SK-N-SH (cell line): ENCODE measurements at regions not wholly inside any gene's neighbourhood (a gene's known extent, or its start where the extent isn't known, plus 50 kb on each side); places are given as distances from the start of the nearest gene placed in this dataset.

ENCODE experiments used
- CTCF ChIA-PET: fragments of 300-600, 350-600 bp; formaldehyde crosslinking; extraction: SDS; loops from one replicate; lab custom pipeline; 2021; lab: Yijun Ruan, JAX
- POLR2A ChIA-PET: fragments of 350-600 bp; sonication (Branson Sonifier 250); formaldehyde crosslinking; extraction: SDS; loops from one replicate; lab custom pipeline; 2020; ENCODE audit warnings: antibody characterized with exemption, inconsistent platforms; lab: Yijun Ruan, JAX
- DNase-seq: peaks from one replicate; pipeline ENCODE4 v3.0.0; 2012
- H2AFZ ChIP-seq: fragments of 200-600 bp; sonication (generic); 2 replicates; pipeline ENCODE4 v1.8.1; 2016; ENCODE audit warnings: antibody characterized with exemption, mild to moderate bottlenecking, low read depth
- H3F3A ChIP-seq: fragments of 200-600 bp; sonication (generic); replicated peaks from 2 replicates; pipeline ENCODE3; 2016; ENCODE audit warnings: antibody characterized with exemption, mild to moderate bottlenecking; ENCODE audit not compliant: insufficient read depth
- H3K27ac ChIP-seq, 2 experiments: fragments of 200-500 bp in 1 of 2; fragments of 200-600 bp in 1 of 2; sonication (Bioruptor generic) in 1 of 2; sonication (generic), shearing (Covaris generic) in 1 of 2; 2 replicates each; pipeline versions ENCODE4 v1.5.1 to v1.6.1; 2014 to 2016; ENCODE audit warnings: low read depth in 2 of 2, inconsistent platforms in 1 of 2, low read length in 1 of 2, mild to moderate bottlenecking in 1 of 2, mixed read lengths in 1 of 2
- H3K27me3 ChIP-seq: fragments of 200-600 bp; sonication (generic), shearing (Covaris generic); 2 replicates; pipeline ENCODE4 v1.6.1; 2016; ENCODE audit warnings: mixed run types; ENCODE audit not compliant: insufficient read depth
- H3K36me3 ChIP-seq, 2 experiments: fragments of 200-500 bp in 1 of 2; fragments of 200-600 bp in 1 of 2; sonication (Bioruptor generic) in 1 of 2; sonication (generic) in 1 of 2; replicated peaks in 1 of 2; 2 replicates each; pipeline versions ENCODE3 to v1.5.1; 2014 to 2016; ENCODE audit warnings: low read length in 1 of 2, mild to moderate bottlenecking in 1 of 2; ENCODE audit not compliant: insufficient read depth in 2 of 2, control insufficient read depth in 1 of 2
- H3K4me1 ChIP-seq, 2 experiments: fragments of 200-500 bp in 1 of 2; fragments of 200-600 bp in 1 of 2; sonication (Bioruptor generic) in 1 of 2; sonication (generic), shearing (Covaris generic) in 1 of 2; 2 replicates each; pipeline versions ENCODE4 v1.5.1 to v1.6.1; 2014 to 2016; ENCODE audit warnings: low read depth in 1 of 2, low read length in 1 of 2, mixed run types in 1 of 2; ENCODE audit not compliant: insufficient read depth in 2 of 2, control insufficient read depth in 1 of 2
- H3K4me2 ChIP-seq: fragments of 200-600 bp; sonication (generic), shearing (Covaris generic); 2 replicates; pipeline ENCODE4 v1.6.1; 2017; ENCODE audit warnings: mixed run types
- H3K4me3 ChIP-seq, 2 experiments: fragments of 200-500 bp in 1 of 2; fragments of 200-600 bp in 1 of 2; sonication (Bioruptor generic) in 1 of 2; sonication (generic), shearing (Covaris generic) in 1 of 2; 2 replicates each; pipeline versions ENCODE4 v1.5.1 to v1.8.1; 2014 to 2016; ENCODE audit warnings: low read depth in 2 of 2, inconsistent platforms in 1 of 2, low read length in 1 of 2, mild to moderate bottlenecking in 1 of 2, mixed read lengths in 1 of 2, moderate library complexity in 1 of 2
- H3K79me2 ChIP-seq: fragments of 200-600 bp; sonication (generic); 2 replicates; pipeline ENCODE4 v1.8.1; 2017; ENCODE audit warnings: mild to moderate bottlenecking; ENCODE audit not compliant: insufficient read depth
- H3K9ac ChIP-seq: fragments of 200-600 bp; sonication (generic); 2 replicates; pipeline ENCODE4 v1.6.1; 2017; ENCODE audit warnings: mixed run types
- H3K9me2 ChIP-seq: fragments of 200-600 bp; sonication (generic); 2 replicates; pipeline ENCODE4 v1.6.1; 2017; ENCODE audit warnings: mixed run types
- H3K9me3 ChIP-seq: fragments of 200-600 bp; sonication (generic); 2 replicates; pipeline ENCODE4 v1.6.1; 2017; ENCODE audit warnings: mixed run types, mild to moderate bottlenecking, moderate library complexity
- H4K20me1 ChIP-seq: fragments of 200-600 bp; sonication (generic); 2 replicates; pipeline ENCODE4 v1.6.1; 2017; ENCODE audit warnings: mild to moderate bottlenecking, mixed run types; ENCODE audit not compliant: insufficient read depth
- CHD2 ChIP-seq: fragments of 150-350 bp; IDR thresholded peaks from 2 replicates; pipeline ENCODE4 v1.6.1; 2018; ENCODE audit warnings: low read length; ENCODE audit not compliant: partially characterized antibody
- ELF1 ChIP-seq: IDR thresholded peaks from 2 replicates; pipeline ENCODE4 v1.4.0; 2012
- FOSL2 ChIP-seq: IDR thresholded peaks from 2 replicates; pipeline ENCODE4 v1.4.0; 2012; ENCODE audit warnings: low read depth, mild to moderate bottlenecking, moderate library complexity, borderline replicate concordance
- FOXJ3 ChIP-seq: sonication (generic); formaldehyde crosslinking; IDR thresholded peaks from 2 replicates; pipeline ENCODE4 v1.5.1; 2020; ENCODE audit warnings: mild to moderate bottlenecking, missing genetic modification reagents
- FOXM1 ChIP-seq: IDR thresholded peaks from 2 replicates; pipeline ENCODE4 v1.4.0; 2012; ENCODE audit warnings: low read depth, mild to moderate bottlenecking
- JUND ChIP-seq: IDR thresholded peaks from 2 replicates; pipeline ENCODE4 v1.4.0; 2012
- MEF2A ChIP-seq: IDR thresholded peaks from 2 replicates; pipeline ENCODE4 v1.4.0; 2012; ENCODE audit warnings: low read depth, borderline replicate concordance
- NRF1 ChIP-seq: IDR thresholded peaks from 2 replicates; pipeline ENCODE4 v1.6.1; 2012; ENCODE audit warnings: low read depth, mild to moderate bottlenecking, low read length
- POLR2AphosphoS5 ChIP-seq: IDR thresholded peaks from 2 replicates; pipeline ENCODE4 v1.6.1; 2012; ENCODE audit warnings: low read depth, low read length
- RAD21 ChIP-seq: IDR thresholded peaks from 2 replicates; pipeline ENCODE4 v1.6.1; 2012; ENCODE audit warnings: mild to moderate bottlenecking, low read length
- RCOR1 ChIP-seq: fragments of 150-350 bp; IDR thresholded peaks from 2 replicates; pipeline ENCODE4 v1.6.1; 2017; ENCODE audit warnings: antibody characterized with exemption, low read length
- RFX5 ChIP-seq: IDR thresholded peaks from 2 replicates; pipeline ENCODE4 v1.6.1; 2012; ENCODE audit warnings: mild to moderate bottlenecking, improper control_type of control experiment, low read length
- RXRA ChIP-seq: IDR thresholded peaks from 2 replicates; pipeline ENCODE4 v1.4.0; 2012; ENCODE audit warnings: low read depth, mild to moderate bottlenecking, borderline replicate concordance
- SMC3 ChIP-seq: IDR thresholded peaks from 2 replicates; pipeline ENCODE4 v1.6.1; 2012; ENCODE audit warnings: low read depth, low read length, improper control_type of control experiment
- TEAD4 ChIP-seq: IDR thresholded peaks from 2 replicates; pipeline ENCODE4 v1.4.0; 2012; ENCODE audit warnings: mild to moderate bottlenecking, borderline replicate concordance; ENCODE audit not compliant: insufficient read depth
- YY1 ChIP-seq: IDR thresholded peaks from 2 replicates; pipeline ENCODE4 v1.4.0; 2012; ENCODE audit warnings: low read depth, mild to moderate bottlenecking
- WGBS: methylation state at CpG from one replicate; pipeline ENCODE4 v1.1.6; 2017; ENCODE audit warnings: low lambda C conversion rate; 5-methylcytosine and 5-hydroxymethylcytosine counted together
- TF ChIP-seq, protein P1 (sequence below): IDR thresholded peaks from 2 replicates; pipeline ENCODE4; 2012
- TF ChIP-seq, protein P2 (sequence below): IDR thresholded peaks from 2 replicates; pipeline ENCODE4 v1.4.0; 2012; ENCODE audit warnings: low read depth
- TF ChIP-seq, protein P3 (sequence below): fragments of 150-350 bp; IDR thresholded peaks from 2 replicates; pipeline ENCODE4 v1.6.1; 2017; ENCODE audit warnings: antibody characterized with exemption, low read length, low read depth, borderline replicate concordance

DNA sequence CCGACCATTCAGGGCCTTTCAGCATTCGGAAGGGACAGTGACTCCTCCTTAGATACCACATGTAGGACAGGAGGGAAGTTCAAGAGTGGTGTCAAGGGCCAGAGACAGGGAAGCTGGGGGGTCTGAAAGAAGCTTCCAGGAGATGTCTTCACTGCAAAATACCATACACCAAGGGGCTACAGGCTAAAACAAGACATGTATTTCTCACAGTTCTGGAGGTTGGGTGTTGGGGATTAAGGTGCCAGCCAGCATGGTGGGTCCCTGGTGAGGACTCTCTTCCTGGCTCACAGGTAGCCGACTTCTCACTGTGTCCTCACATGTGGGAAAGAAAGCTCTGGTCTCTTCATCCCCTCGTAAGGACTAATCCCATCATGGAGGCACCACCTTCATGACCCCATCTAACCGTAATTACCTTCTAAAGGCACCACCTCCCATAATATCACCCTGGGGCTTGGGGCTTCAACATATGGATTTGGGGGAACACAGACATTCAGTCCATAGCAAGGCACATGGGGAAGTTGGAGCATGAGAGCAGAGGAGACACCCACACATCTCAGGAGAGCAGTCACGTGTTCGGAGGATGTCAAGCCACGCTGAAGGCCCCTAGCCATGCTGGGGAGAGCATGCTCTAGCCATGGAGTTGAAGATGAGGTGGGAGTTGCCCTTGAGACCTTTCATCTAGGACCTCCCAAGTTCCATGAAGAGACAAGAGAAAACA lies 73.9 kb upstream of the GDF10 start:
- Histone ChIP-seq H3K36me3 (no peaks in the 10 kb centered on the region), H3K4me1 (peaks cover 0 to 22% of the 10 kb centered on the region in 2 experiments; a peak in 1 of 4 replicates), H3K9ac (no peak overlapping the region), H4K20me1 (no peaks in the 10 kb centered on the region), H3K79me2 (no peaks in the 10 kb centered on the region), H3K27ac (no peak overlapping the region; a peak in 1 of 4 replicates), H3K9me2 (no peaks in the 10 kb centered on the region), H3K4me3 (no peak overlapping the region), H3F3A (no peaks in the 10 kb centered on the region), H3K27me3 (no peaks in the 10 kb centered on the region; the same call in 1 of the 2 replicates), H3K4me2 (no peak overlapping the region), H3K9me3 (no peaks in the 10 kb centered on the region)
- ChIA-PET CTCF (interaction anchor here (1.4 kb wide), 1 partner anchor 86 kb away, joined by 3 read pairs; no protein-coding TSS in a partner anchor), POLR2A (no interaction called here)
- DNase-seq, result no peak
- WGBS, result 34% methylated on average over 8 of the region's 8 CpGs
- TF ChIP-seq CHD2, result no peak
- no peak for TF ChIP-seq POLR2AphosphoS5
- TF ChIP-seq, protein P1, sequence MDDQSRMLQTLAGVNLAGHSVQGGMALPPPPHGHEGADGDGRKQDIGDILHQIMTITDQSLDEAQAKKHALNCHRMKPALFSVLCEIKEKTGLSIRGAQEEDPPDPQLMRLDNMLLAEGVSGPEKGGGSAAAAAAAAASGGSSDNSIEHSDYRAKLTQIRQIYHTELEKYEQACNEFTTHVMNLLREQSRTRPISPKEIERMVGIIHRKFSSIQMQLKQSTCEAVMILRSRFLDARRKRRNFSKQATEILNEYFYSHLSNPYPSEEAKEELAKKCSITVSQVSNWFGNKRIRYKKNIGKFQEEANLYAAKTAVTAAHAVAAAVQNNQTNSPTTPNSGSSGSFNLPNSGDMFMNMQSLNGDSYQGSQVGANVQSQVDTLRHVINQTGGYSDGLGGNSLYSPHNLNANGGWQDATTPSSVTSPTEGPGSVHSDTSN, result no peak
- TF ChIP-seq JUND, result no peak
- no peak for TF ChIP-seq TEAD4
- TF ChIP-seq, protein P2, sequence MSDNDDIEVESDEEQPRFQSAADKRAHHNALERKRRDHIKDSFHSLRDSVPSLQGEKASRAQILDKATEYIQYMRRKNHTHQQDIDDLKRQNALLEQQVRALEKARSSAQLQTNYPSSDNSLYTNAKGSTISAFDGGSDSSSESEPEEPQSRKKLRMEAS, result no peak
- TF ChIP-seq, all 33 proteins: peak for 0
- H2AFZ ChIP-seq, result no peak overlapping the region

DNA sequence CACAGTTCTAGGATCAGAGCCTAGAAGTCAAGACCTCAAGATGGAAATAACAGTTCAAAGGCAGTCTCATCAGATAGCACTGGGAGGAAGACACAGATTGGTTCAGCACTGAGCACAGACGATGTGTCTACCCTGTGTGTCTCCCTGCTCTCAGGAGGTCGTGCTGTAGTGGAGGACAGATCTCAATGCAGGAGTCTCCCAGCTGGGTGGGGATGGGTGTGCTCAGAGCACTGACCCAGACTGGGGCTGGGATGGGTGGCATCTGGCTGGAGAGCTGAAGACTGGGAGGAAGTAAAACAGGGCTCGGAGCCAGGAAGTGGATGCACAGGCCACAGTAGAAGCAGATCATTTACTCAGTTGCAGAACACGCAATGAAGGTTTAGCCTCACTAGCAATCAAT lies 69.5 kb upstream of the GDF10 start:
- Histone ChIP-seq H3K4me2 (no peak overlapping the region), H3K27ac (no peak overlapping the region), H3K27me3 (no peaks in the 10 kb centered on the region; the same call in 1 of the 2 replicates), H3K4me1 (peaks cover 0 to 14% of the 10 kb centered on the region in 2 experiments; a peak in 1 of 4 replicates), H3F3A (no peaks in the 10 kb centered on the region), H3K9ac (no peak overlapping the region), H2AFZ (no peak overlapping the region), H3K9me3 (no peaks in the 10 kb centered on the region)
- POLR2A ChIA-PET, result no interaction called here
- TF ChIP-seq FOSL2 (no peak), MEF2A (no peak), RFX5 (no peak), FOXM1 (no peak)
- TF ChIP-seq, all 33 proteins: peak for 0
- H3K36me3 ChIP-seq, result no peaks in the 10 kb centered on the region
- no peaks in the 10 kb centered on the region for H3K79me2 ChIP-seq
- no peaks in the 10 kb centered on the region for H3K9me2 ChIP-seq
- CTCF ChIA-PET, result interaction anchor here (1.6 kb wide), 1 partner anchor 15 kb away, joined by 5 read pairs; no protein-coding TSS in a partner anchor
- 21% methylated on average over 3 of the region's 4 CpGs for WGBS
- H3K4me3 ChIP-seq, result no peak overlapping the region
- no peak for DNase-seq
- no peaks in the 10 kb centered on the region for H4K20me1 ChIP-seq

DNA sequence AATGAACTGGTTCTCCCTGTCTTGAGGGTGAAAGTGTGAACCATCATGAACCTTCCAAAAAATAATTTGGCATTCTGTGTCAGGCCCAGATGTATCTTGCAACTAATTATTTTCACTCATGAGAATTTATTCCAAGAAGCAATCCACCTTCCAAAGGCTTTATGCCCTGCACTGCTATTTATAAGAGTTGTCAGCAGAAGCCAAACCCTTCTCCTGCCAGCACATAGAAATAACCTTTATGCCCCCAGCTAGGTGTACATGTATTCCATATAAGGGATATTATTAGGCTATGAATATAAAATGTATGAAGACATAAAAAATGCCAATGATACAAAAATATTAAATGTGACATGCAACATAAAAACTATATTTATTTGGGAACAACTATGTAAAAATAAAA lies 69.0 kb upstream of the GDF10 start:
- POLR2A ChIA-PET, result no interaction called here
- H4K20me1 ChIP-seq, result no peaks in the 10 kb centered on the region
- DNase-seq, result no peak
- H3K36me3 ChIP-seq, result no peaks in the 10 kb centered on the region
- CTCF ChIA-PET, result interaction anchor here (1.6 kb wide), 1 partner anchor 16 kb away, joined by 5 read pairs; no protein-coding TSS in a partner anchor
- H3K27ac ChIP-seq, result no peak overlapping the region
- no peaks in the 10 kb centered on the region for H3K79me2 ChIP-seq
- no peaks in the 10 kb centered on the region; the same call in 1 of the 2 replicates for H3K27me3 ChIP-seq
- H3K4me2 ChIP-seq, result no peak overlapping the region
- peaks cover 0 to 14% of the 10 kb centered on the region in 2 experiments; a peak in 1 of 4 replicates for H3K4me1 ChIP-seq
- H3F3A ChIP-seq, result no peaks in the 10 kb centered on the region
- no peak overlapping the region for H2AFZ ChIP-seq
- H3K9me3 ChIP-seq, result no peaks in the 10 kb centered on the region
- no peak overlapping the region for H3K4me3 ChIP-seq
- TF ChIP-seq, protein P1, result no peak
- TF ChIP-seq RFX5 (no peak), NRF1 (no peak), YY1 (no peak), FOSL2 (no peak), RXRA (no peak), FOXJ3 (CRISPR knock-in tag) (no peak), RAD21 (no peak), ELF1 (no peak), SMC3 (no peak), RCOR1 (no peak)
- TF ChIP-seq, protein P3, sequence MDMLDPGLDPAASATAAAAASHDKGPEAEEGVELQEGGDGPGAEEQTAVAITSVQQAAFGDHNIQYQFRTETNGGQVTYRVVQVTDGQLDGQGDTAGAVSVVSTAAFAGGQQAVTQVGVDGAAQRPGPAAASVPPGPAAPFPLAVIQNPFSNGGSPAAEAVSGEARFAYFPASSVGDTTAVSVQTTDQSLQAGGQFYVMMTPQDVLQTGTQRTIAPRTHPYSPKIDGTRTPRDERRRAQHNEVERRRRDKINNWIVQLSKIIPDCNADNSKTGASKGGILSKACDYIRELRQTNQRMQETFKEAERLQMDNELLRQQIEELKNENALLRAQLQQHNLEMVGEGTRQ, result no peak
- no peaks in the 10 kb centered on the region for H3K9me2 ChIP-seq
- H3K9ac ChIP-seq, result no peak overlapping the region
